ENCODE measurements at regions not wholly inside any gene's neighbourhood (a gene's known extent, or its start where the extent isn't known, plus 50 kb on each side); places are given as distances from the start of the nearest gene placed in this dataset.

- H3K9me3 Mint-ChIP-seq = peaks cover 0 to 4% of the 10 kb centered on the region in 2 donors
- H3K36me3 Mint-ChIP-seq = no peaks in the 10 kb centered on the region
- ATAC-seq (replicated peaks) (no peak), DNase-seq (no peak)
- no peaks in the 10 kb centered on the region for H3K4me1 Mint-ChIP-seq
- H3K27ac Mint-ChIP-seq = no peak overlapping the region
- H3K4me3 Mint-ChIP-seq = no peak overlapping the region
- no peaks in the 10 kb centered on the region for H3K27me3 Mint-ChIP-seq
These were observed 74.7 kb upstream of the OLFM3 start for GRCh38 chr1:102071451-102071850.

DNA sequence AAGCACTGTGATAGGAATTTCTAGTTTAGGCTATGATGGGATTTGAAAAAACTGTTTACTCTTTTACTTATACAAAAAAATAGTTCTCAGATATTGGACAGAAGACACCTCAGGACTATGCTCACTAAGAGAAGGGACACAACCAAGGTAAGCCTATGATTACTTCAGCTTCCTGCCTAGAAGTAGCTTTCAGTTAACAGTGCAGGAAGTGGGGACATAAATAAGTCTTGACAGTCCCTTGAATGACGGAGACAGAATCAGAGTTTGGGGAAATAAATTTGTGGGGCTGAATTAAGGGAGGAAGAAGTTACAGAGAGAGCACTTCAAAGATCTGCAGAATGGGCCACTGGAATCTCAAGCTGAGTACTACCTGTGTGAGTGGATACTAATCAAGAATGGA lies 53.8 kb upstream of the OLFM3 start:
- H3K4me1 Mint-ChIP-seq = no peaks in the 10 kb centered on the region
- no peaks in the 10 kb centered on the region for H3K27me3 Mint-ChIP-seq
- no peaks in the 10 kb centered on the region for H3K9me3 Mint-ChIP-seq
- DNase-seq = no peak
- ATAC-seq (replicated peaks) = no peak
- no peaks in the 10 kb centered on the region for H3K36me3 Mint-ChIP-seq
- no peak overlapping the region for H3K4me3 Mint-ChIP-seq
- no peak overlapping the region for H3K27ac Mint-ChIP-seq

DNA sequence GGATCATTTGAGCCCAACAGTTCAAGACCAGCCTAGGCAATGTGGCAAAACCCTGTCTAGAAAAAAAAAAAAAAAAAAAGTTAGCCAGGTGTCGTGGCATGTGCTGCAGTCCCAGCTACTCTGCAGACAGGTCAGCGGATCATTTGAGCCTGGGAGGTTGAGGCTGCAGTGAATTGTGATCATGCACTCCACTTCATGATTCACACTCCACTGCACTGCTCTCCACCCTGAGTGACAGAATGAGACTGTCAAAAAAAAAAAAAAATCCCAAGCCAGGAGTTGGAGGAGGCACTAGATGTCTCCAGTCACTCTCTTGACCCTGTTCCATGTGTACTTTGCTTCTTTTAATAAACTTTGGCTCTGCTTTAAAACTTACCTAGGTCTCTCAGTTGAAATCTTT lies 51.0 kb upstream of the OLFM3 start:
- Mint-ChIP-seq H3K27me3 (no peaks in the 10 kb centered on the region), H3K9me3 (no peaks in the 10 kb centered on the region), H3K4me3 (no peak overlapping the region), H3K27ac (no peak overlapping the region), H3K36me3 (no peaks in the 10 kb centered on the region), H3K4me1 (no peaks in the 10 kb centered on the region)
- DNase-seq (no peak), ATAC-seq (replicated peaks) (no peak)

All from stimulated activated naive B cell treated with anti-CD40 and anti-IgM and Interleukin-4, amounts not matched to agents 10 μg/mL and 1 μg/mL and 100 μg/mL, for 72 hours (primary cell).